GM19324 (cell line): ENCODE measurements at regions not wholly inside any gene's neighbourhood (a gene's known extent, or its start where the extent isn't known, plus 50 kb on each side); places are given as distances from the start of the nearest gene placed in this dataset.

ENCODE experiments used
- ATAC-seq: cut with Tn5 transposase; IDR thresholded peaks from one replicate; pipeline ENCODE4 v1.9.1; 2021; ENCODE audit warnings: mild to moderate bottlenecking, moderate library complexity; ENCODE audit not compliant: unreplicated experiment, low FRiP score

GRCh38 chr6:144696610-144697368 lies 411.7 kb downstream of the UTRN start:
- no peak for ATAC-seq

DNA sequence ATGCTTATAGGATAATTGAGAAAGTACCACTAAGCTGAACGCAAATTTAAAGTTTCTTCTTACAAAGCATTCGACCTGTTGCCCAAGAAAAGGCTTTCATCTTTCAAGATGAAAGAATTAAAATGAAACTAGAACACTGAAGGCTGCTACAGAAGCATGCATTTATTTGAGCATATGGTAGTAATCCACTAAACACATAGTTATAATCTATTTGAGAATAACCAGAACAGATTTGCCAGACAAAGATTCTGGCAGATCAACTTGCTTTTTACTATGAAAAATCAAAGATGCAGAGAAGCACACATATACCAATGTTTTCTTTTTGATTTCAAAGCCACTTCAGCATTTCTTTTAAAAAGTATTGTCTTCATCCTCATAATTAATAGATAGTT lies 412.2 kb downstream of the UTRN start:
- no peak for ATAC-seq

GRCh38 chr6:144697801-144698200 lies 412.7 kb downstream of the UTRN start:
- no peak for ATAC-seq

DNA sequence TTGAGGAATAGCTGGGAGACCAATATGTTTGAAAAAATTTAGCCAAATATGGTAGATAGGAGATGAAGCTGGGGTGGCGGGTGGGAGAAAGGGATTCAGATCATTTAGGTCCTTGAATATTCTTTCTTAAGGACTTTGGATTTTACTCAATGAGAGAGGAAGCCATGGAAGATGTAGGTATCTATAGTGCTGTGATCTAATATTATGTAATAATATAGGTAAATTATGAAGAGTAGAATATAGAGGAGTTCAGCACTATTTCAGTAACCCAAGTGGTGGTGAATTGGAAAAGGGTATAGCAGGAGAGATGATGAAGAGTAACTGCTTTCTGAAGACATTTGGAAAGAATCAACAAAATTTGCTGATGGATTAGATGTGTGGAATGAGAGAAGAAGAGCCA lies 417.6 kb downstream of the UTRN start:
- no peak for ATAC-seq

DNA sequence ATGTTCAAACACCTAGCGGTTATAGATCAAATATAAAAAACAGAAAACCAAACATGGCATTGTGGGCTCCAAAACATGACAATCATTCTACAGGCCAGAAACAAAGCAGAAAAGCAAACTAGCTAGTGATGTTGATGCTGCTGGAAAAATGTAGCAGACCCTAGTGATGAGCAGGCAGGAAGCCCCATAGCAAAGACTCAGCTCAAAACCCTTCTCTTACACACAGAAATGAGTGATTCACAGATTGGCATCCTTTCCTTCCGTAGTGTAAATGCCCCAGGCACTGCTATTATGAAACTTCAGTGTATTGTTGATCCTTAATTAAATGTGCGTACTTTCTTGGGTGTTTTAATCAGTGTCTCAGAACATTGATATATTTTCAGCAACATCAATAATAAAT lies 425.1 kb downstream of the UTRN start:
- ATAC-seq, result no peak

- no peak for ATAC-seq
Observed at GRCh38 chr6:144711661-144712060, 426.5 kb downstream of the UTRN start.

GRCh38 chr6:144712541-144712940 lies 427.4 kb downstream of the UTRN start:
- no peak for ATAC-seq

- ATAC-seq, result no peak
Observed at GRCh38 chr6:144714021-144714712, 429.0 kb downstream of the UTRN start.

DNA sequence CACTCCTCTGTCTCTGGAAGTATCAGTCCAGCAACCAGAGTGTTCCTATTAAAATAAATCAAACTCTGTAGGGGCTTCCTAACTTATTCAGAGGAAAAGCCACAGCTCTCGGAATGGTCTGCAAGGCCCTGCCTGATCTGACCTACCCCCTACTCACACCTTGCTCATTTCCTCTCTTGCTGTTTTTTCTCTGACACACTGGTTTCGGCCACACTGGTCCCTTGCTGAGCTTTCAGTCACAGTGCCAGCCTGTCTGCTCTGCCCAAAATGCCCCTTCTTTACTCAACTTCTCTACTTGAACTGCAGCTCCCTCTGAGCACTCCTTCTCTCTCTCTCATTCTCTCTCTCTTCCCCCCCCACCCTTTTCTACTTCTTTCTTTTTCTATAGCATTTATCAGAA lies 430.2 kb downstream of the UTRN start:
- ATAC-seq, result peak; percentile 98

- no peak for ATAC-seq
Observed at GRCh38 chr6:144718431-144718830, 433.3 kb downstream of the UTRN start.

- ATAC-seq, result no peak
Observed at GRCh38 chr6:144721232-144721631, 436.1 kb downstream of the UTRN start.

GRCh38 chr6:144722154-144722737 lies 437.1 kb downstream of the UTRN start:
- ATAC-seq, result no peak

DNA sequence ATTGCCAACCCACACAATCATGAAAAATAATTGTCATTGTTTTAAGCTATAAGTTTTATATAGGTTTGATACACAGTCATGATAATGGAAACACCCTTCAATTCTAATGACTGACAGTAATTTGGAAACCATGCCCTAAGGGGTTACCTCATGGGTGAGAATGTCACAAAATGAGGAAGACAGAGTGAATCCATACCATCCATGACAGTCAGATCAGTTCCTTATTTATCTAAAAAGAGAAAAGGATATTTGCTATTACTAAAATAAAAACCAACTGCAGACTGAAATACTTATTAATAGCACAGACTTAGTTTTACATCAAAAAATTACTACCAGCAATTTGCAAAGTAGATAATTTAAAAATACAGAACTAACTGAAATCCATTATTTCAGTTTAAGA lies 437.8 kb downstream of the UTRN start:
- ATAC-seq, result no peak

DNA sequence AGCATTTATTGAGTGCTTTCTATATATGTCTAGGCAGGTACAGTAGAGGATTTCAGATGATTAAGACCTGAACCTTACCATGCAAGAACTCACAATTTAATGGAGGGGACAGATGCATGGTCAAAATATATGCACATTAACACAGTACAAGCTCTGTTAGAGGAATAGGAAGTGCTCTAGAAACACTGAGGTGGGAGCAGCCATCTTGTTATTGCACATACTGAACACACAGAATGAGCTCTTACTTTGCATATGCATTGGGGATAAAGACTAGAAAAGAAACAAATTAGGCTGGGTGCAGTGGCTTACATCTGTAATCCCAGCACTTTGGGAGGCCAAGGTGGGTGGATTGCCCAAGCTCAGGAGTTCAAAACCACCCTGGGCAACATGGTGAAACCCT lies 438.3 kb downstream of the UTRN start:
- no peak for ATAC-seq

DNA sequence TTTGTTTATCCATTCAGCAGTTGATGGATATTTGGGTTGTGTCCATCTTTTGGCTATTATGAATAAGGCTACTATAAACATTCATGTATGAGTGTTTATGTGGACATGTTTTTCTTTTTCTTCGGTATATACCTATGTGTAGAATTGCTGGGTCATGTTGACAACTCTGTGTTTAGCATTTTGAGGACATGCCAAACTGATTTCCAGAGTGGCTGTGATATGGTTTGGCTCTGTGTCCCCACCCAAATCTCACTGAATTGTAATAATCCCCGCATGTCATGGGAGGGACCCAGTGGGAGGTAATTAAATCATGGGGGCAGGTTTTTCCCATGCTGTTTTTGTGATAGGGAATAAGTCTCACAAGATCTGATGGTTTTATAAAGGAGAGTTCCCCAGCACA lies 439.7 kb downstream of the UTRN start:
- no peak for ATAC-seq

GRCh38 chr6:144725736-144726522 lies 440.8 kb downstream of the UTRN start:
- no peak for ATAC-seq

GRCh38 chr6:144728804-144729203 lies 443.7 kb downstream of the UTRN start:
- no peak for ATAC-seq

GRCh38 chr6:144729502-144729901 lies 444.4 kb downstream of the UTRN start:
- ATAC-seq, result peak; percentile 84

GRCh38 chr6:144730088-144730645 lies 445.0 kb downstream of the UTRN start:
- no peak for ATAC-seq

DNA sequence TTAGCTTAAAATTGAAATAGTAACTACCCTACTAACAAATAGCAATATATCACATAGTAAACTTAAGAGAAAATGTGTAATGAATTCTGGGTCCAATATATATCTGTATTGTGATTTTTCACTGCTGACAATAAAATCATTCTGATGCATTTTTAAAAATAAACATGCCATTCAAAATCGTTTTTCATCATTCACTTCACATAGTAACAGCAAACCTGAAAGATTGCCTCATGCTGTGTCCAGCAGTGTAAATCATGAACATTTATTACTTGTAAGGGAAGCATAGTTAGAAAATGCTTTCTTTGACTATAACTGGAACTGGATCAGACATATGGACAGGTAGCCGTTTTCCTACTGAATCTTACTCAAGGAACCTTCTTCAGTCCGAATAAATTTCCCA lies 446.1 kb downstream of the UTRN start:
- ATAC-seq, result no peak

GRCh38 chr6:144736763-144737162 lies 451.6 kb downstream of the UTRN start:
- ATAC-seq, result no peak
